ENCODE measurements at regions not wholly inside any gene's neighbourhood (a gene's known extent, or its start where the extent isn't known, plus 50 kb on each side); places are given as distances from the start of the nearest gene placed in this dataset.
"Not testable (repeated sequence)": the region's sequence is repeated elsewhere in the genome, so short reads cannot be mapped to it uniquely, and the experiment has no call there.

GRCh38 chr17:31780483-31780882, 78.6 kb downstream of the COPRS start:
- no peaks in the 10 kb centered on the region for H3K36me3 ChIP-seq (ENCODE audit: insufficient read depth, low read length)
- CTCF ChIA-PET: interaction anchor here (0.9 kb wide), 1 partner anchor 12 kb away, joined by 3 read pairs; no protein-coding TSS in a partner anchor
- no peaks in the 10 kb centered on the region for H3K27me3 ChIP-seq (ENCODE audit: control insufficient read depth in 1 of 2, insufficient read depth in 2 of 2, low read length in 2 of 2)
- ATAC-seq (ENCODE audit: poor library complexity) (no peak), DNase-seq (no peak)
- TF ChIP-seq CTCF (IDR thresholded peaks at IDR 0.05): no peak
- H3K27ac Mint-ChIP-seq: no peak overlapping the region
- H3K27ac ChIP-seq (ENCODE audit: low read depth in 1 of 2, low read length in 2 of 2): no peak overlapping the region
- no peaks in the 10 kb centered on the region for H3K9me3 ChIP-seq (ENCODE audit: control insufficient read depth in 1 of 2, insufficient read depth in 1 of 2, low read length in 2 of 2)
- H3K4me1 ChIP-seq (ENCODE audit: insufficient read depth, low read length): no peaks in the 10 kb centered on the region
- H3K4me3 Mint-ChIP-seq: no peak overlapping the region
- H3K36me3 Mint-ChIP-seq (ENCODE audit: low read depth): no peaks in the 10 kb centered on the region
- no peak overlapping the region for H3K4me3 ChIP-seq (ENCODE audit: low read length)
- H3K27me3 Mint-ChIP-seq: peaks cover 15% of the 10 kb centered on the region
- intact Hi-C loops (cut with DNase I, micrococcal nuclease): no loop called here
- no peaks in the 10 kb centered on the region for H3K4me1 Mint-ChIP-seq (ENCODE audit: low read depth)
- H3K9me3 Mint-ChIP-seq: no peaks in the 10 kb centered on the region
- POLR2A ChIA-PET: no interaction called here

GRCh38 chr17:31778523-31778922, 80.5 kb downstream of the COPRS start:
- DNase-seq (no peak), ATAC-seq (ENCODE audit: poor library complexity) (no peak)
- Histone ChIP-seq H3K27me3 (ENCODE audit: control insufficient read depth in 1 of 2, insufficient read depth in 2 of 2, low read length in 2 of 2) (no peaks in the 10 kb centered on the region), H3K36me3 (ENCODE audit: insufficient read depth, low read length) (no peaks in the 10 kb centered on the region), H3K4me1 (ENCODE audit: insufficient read depth, low read length) (no peaks in the 10 kb centered on the region), H3K27ac (ENCODE audit: low read depth in 1 of 2, low read length in 2 of 2) (no peak overlapping the region), H3K9me3 (ENCODE audit: control insufficient read depth in 1 of 2, insufficient read depth in 1 of 2, low read length in 2 of 2) (no peaks in the 10 kb centered on the region), H3K4me3 (ENCODE audit: low read length) (no peak overlapping the region)
- Mint-ChIP-seq H3K4me3 (no peak overlapping the region), H3K4me1 (ENCODE audit: low read depth) (no peaks in the 10 kb centered on the region), H3K27ac (no peak overlapping the region), H3K9me3 (no peaks in the 10 kb centered on the region), H3K36me3 (ENCODE audit: low read depth) (no peaks in the 10 kb centered on the region), H3K27me3 (peaks cover 12% of the 10 kb centered on the region)
- ChIA-PET CTCF (no interaction called here), POLR2A (no interaction called here)
- TF ChIP-seq CTCF (IDR thresholded peaks at IDR 0.05): no peak
- intact Hi-C loops (cut with DNase I, micrococcal nuclease): no loop called here

- H3K9me3 ChIP-seq (ENCODE audit: control insufficient read depth in 1 of 2, insufficient read depth in 1 of 2, low read length in 2 of 2); H3K27me3 ChIP-seq (ENCODE audit: control insufficient read depth in 1 of 2, insufficient read depth in 2 of 2, low read length in 2 of 2); intact Hi-C loops (cut with DNase I, micrococcal nuclease); H3K9me3 Mint-ChIP-seq; CTCF ChIA-PET; H3K4me1 ChIP-seq (ENCODE audit: insufficient read depth, low read length); POLR2A ChIA-PET; H3K4me1 Mint-ChIP-seq (ENCODE audit: low read depth); H3K4me3 ChIP-seq (ENCODE audit: low read length); DNase-seq; H3K4me3 Mint-ChIP-seq; H3K27ac ChIP-seq (ENCODE audit: low read depth in 1 of 2, low read length in 2 of 2); H3K36me3 ChIP-seq (ENCODE audit: insufficient read depth, low read length); H3K27ac Mint-ChIP-seq; H3K27me3 Mint-ChIP-seq; ATAC-seq (ENCODE audit: poor library complexity); H3K36me3 Mint-ChIP-seq (ENCODE audit: low read depth): not testable (repeated sequence)
Measured at GRCh38 chr17:31771328-31771727, 87.7 kb downstream of the COPRS start.

GRCh38 chr17:31770501-31770900, 88.5 kb downstream of the COPRS start:
- H3K4me3 Mint-ChIP-seq; H3K27ac ChIP-seq (ENCODE audit: low read depth in 1 of 2, low read length in 2 of 2); POLR2A ChIA-PET; ATAC-seq (ENCODE audit: poor library complexity); CTCF ChIA-PET; H3K27me3 Mint-ChIP-seq; H3K4me1 ChIP-seq (ENCODE audit: insufficient read depth, low read length); H3K36me3 ChIP-seq (ENCODE audit: insufficient read depth, low read length); H3K4me1 Mint-ChIP-seq (ENCODE audit: low read depth); H3K36me3 Mint-ChIP-seq (ENCODE audit: low read depth); H3K9me3 ChIP-seq (ENCODE audit: control insufficient read depth in 1 of 2, insufficient read depth in 1 of 2, low read length in 2 of 2); intact Hi-C loops (cut with DNase I, micrococcal nuclease); H3K27me3 ChIP-seq (ENCODE audit: control insufficient read depth in 1 of 2, insufficient read depth in 2 of 2, low read length in 2 of 2); DNase-seq; H3K4me3 ChIP-seq (ENCODE audit: low read length); H3K9me3 Mint-ChIP-seq; H3K27ac Mint-ChIP-seq: not testable (repeated sequence)

GRCh38 chr17:31761836-31762510, 97.1 kb downstream of the COPRS start:
- DNase-seq; H3K36me3 ChIP-seq (ENCODE audit: insufficient read depth, low read length); H3K4me1 Mint-ChIP-seq (ENCODE audit: low read depth); POLR2A ChIA-PET; H3K27ac Mint-ChIP-seq; H3K9me3 ChIP-seq (ENCODE audit: control insufficient read depth in 1 of 2, insufficient read depth in 1 of 2, low read length in 2 of 2); H3K27me3 ChIP-seq (ENCODE audit: control insufficient read depth in 1 of 2, insufficient read depth in 2 of 2, low read length in 2 of 2); H3K4me3 Mint-ChIP-seq; H3K36me3 Mint-ChIP-seq (ENCODE audit: low read depth); H3K4me1 ChIP-seq (ENCODE audit: insufficient read depth, low read length); H3K27me3 Mint-ChIP-seq; CTCF ChIA-PET; intact Hi-C loops (cut with DNase I, micrococcal nuclease); H3K9me3 Mint-ChIP-seq; ATAC-seq (ENCODE audit: poor library complexity); H3K4me3 ChIP-seq (ENCODE audit: low read length); H3K27ac ChIP-seq (ENCODE audit: low read depth in 1 of 2, low read length in 2 of 2): not testable (repeated sequence)

Measured in CD4-positive, alpha-beta T cell (primary cell).